ENCODE measurements at regions not wholly inside any gene's neighbourhood (a gene's known extent, or its start where the extent isn't known, plus 50 kb on each side); places are given as distances from the start of the nearest gene placed in this dataset.
"Not testable (repeated sequence)": the region's sequence is repeated elsewhere in the genome, so short reads cannot be mapped to it uniquely, and the experiment has no call there.

- CTCF ChIA-PET = interaction anchor here (1.0 kb wide), 1 partner anchor 267 kb away, joined by 4 read pairs; no protein-coding TSS in a partner anchor
Measured at GRCh38 chr6:71190809-71191208, 97.8 kb upstream of the OGFRL1 start.

DNA sequence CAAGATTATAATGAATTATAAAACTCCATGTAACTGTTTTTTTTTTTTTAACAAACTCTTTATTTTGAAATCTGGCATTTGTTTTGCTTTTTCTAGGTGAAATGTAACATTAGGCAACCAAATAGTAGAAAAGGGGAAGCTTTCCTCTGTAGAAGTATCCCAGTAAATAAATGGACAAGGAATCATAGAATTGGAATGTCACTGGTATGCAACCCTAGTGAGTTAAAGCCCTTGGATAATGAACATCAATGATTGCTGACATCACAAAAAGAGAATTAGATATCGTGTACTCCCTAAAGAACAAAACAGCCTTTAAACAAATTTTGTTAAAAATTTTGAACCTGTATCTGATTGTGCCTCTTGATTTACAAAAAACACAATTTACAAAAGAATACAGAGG lies 93.9 kb upstream of the OGFRL1 start:
- ChIA-PET POLR2A (no interaction called here), CTCF (no interaction called here)

More at GRCh38 chr6:71190809-71191208, 97.8 kb upstream of the OGFRL1 start:
- POLR2A ChIA-PET = no interaction called here

GRCh38 chr6:71197267-71197666 lies 91.3 kb upstream of the OGFRL1 start:
- CTCF ChIA-PET = no interaction called here

GRCh38 chr6:71197780-71198179 lies 90.8 kb upstream of the OGFRL1 start:
- CTCF ChIA-PET = no interaction called here
- POLR2A ChIA-PET = no interaction called here

More at GRCh38 chr6:71197267-71197666, 91.3 kb upstream of the OGFRL1 start:
- POLR2A ChIA-PET = no interaction called here

GRCh38 chr6:71198908-71199307 lies 89.7 kb upstream of the OGFRL1 start:
- CTCF ChIA-PET = no interaction called here
- POLR2A ChIA-PET = no interaction called here

DNA sequence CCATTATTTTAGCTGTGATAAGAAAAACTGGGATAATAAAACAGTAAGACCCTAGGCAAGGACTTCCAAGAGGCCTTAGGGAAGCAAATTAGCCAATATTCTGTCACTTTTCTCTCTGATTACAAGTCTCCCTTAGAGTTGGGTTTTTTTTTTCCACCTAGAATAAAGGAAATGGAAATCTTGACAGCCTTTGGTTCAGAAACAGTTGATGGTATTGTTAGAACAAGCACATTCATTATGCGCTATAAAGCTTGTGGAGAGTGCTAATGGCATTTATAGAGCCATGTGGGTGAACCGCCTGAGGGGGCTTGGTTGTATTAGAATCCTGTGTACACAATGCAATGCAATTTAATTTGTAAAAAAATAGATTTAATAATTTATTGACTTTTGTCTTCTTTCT lies 88.9 kb upstream of the OGFRL1 start:
- ChIA-PET POLR2A (no interaction called here), CTCF (no interaction called here)

DNA sequence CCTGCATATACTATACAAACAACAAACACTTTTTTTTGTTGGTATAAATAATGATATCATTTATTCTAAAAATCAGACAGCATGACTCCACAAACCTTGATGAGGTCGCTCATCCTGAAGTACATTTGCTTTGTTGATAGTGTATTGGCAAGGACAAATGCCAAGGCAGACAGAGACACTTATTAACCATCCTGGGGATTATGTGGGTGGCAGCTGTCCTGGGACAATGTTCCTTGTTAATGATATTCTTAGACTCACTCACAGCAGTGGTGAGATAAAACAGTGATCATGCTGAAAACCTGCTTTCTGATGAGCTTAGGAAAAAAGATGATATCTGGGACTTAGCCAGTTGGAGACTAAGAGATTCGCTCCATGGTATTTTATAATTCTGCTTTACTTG lies 85.4 kb upstream of the OGFRL1 start:
- ChIA-PET CTCF (no interaction called here), POLR2A (no interaction called here)

DNA sequence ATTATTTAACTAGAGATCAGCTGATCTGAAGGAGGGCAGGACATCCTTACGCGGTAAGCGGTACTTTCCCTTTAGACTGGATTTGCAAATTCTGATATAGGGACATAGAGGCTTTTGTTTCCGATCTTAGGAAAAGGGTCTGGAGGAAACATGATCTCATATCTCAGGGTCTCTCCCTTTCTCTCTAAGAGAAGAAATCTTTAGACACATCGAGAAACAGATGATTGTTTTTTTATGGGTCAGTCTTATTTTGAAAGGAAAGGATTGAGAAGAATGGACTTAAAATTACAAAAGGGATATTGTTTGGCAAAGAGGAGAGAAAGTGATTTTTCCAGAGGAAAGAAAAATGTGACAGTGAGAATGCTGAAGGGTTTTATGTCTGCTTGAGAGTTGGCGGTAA lies 83.9 kb upstream of the OGFRL1 start:
- CTCF ChIA-PET = no interaction called here
- POLR2A ChIA-PET = no interaction called here

- CTCF ChIA-PET = no interaction called here
Measured at GRCh38 chr6:71205336-71205956, 83.2 kb upstream of the OGFRL1 start.

DNA sequence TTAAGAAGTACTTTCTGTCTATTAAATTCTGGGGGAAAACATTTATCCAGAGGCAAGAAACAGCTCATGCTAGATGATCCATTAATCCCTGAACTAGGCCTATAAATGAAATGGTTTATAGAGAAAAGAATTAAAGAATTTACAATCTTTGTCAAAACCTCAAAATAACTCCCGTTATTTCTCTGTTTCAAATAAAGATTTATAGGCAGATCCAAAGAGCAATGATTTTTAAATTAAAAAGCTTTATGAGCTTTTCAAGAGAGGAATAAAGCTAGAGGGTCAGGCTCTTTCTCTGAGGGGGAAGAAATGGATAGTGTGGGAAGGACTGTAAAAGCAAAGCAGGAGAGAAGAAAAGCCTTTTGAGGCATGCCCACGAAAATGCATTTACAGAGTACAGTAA lies 82.5 kb upstream of the OGFRL1 start:
- POLR2A ChIA-PET = no interaction called here
- CTCF ChIA-PET = no interaction called here

More at GRCh38 chr6:71205336-71205956, 83.2 kb upstream of the OGFRL1 start:
- POLR2A ChIA-PET = no interaction called here

- ChIA-PET CTCF (no interaction called here), POLR2A (no interaction called here)
Measured at GRCh38 chr6:71209206-71209605, 79.4 kb upstream of the OGFRL1 start.

DNA sequence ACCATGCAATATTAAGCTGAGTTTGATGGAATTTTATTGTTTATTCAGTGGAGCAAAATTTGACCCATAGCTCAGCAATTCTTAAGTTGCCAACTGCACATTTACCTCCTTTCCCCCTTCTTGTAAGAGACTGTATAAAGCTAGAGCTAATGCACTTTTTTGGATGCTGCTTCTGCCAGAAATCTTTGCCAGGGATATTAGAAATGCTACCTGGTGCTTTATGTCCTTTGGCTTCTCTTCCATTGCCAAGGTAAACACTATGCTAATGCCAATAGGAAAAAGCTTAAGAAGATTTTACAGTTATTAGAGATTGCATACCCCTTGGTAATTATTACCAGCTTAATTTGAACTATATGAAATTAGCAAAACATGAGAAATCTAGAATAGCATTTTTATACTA lies 79.0 kb upstream of the OGFRL1 start:
- CTCF ChIA-PET = no interaction called here
- POLR2A ChIA-PET = no interaction called here

- POLR2A ChIA-PET = no interaction called here
- CTCF ChIA-PET = no interaction called here
Measured at GRCh38 chr6:71211799-71212198, 76.8 kb upstream of the OGFRL1 start.

GRCh38 chr6:71220466-71220865 lies 68.1 kb upstream of the OGFRL1 start:
- ChIA-PET CTCF (interaction anchor here (0.6 kb wide), 1 partner anchor 30 kb away, joined by 3 read pairs; no protein-coding TSS in a partner anchor), POLR2A (no interaction called here)

- ChIA-PET POLR2A (interaction anchor here (0.6 kb wide), 1 partner anchor 131 kb away, joined by 3 read pairs; no protein-coding TSS in a partner anchor), CTCF (no interaction called here)
Measured at GRCh38 chr6:71222671-71223070, 65.9 kb upstream of the OGFRL1 start.

DNA sequence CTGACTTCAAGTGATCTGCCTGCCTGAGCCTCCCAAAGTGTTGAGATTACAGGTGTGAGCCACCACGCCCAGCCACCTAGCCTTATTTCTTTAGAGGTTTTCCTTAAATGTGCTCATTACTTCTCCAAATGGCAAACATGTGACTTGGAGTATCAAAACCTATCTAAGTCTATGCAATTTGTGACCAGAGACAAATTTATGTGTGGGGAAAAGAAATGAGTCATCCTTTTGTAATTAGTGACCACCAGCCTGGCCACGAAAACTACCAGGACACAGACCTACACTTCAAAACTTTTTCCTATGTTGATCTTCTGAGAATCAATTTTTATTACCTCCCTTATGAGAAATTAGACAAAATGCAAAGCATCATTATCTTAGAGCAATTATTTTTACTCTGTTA lies 64.6 kb upstream of the OGFRL1 start:
- ChIA-PET CTCF (no interaction called here), POLR2A (no interaction called here)

- CTCF ChIA-PET = no interaction called here
- POLR2A ChIA-PET = no interaction called here
Measured at GRCh38 chr6:71226151-71226550, 62.5 kb upstream of the OGFRL1 start.

DNA sequence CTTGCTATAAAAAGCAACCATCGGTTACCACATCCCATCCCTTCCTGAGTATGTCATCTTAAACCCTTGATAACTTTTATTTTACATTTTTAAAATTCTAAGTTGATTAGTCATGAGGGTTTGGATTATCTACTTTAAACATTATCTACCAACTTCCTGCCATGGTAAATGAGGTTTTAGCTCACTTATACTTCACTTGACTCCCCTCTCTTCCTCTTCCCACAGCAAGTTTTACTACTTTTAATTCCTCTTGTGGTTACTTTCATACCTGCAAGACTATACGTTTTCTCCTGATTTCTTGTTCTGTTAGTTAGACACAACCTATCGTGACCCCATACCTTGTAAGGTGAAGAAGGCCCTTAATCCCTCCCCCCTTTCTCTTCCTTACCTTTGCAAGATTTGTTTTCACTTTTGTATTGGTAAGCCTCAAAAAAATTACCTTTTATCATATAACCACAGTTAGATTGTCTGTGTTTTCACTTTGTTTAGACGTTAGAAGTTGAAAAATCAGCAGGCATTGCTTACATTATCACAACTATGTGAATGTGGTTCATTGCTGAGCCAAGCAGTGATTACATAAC lies 60.1 kb upstream of the OGFRL1 start:
- CTCF ChIA-PET = no interaction called here
- POLR2A ChIA-PET = no interaction called here

- ChIA-PET POLR2A (no interaction called here), CTCF (no interaction called here)
Measured at GRCh38 chr6:71229477-71229876, 59.1 kb upstream of the OGFRL1 start.

DNA sequence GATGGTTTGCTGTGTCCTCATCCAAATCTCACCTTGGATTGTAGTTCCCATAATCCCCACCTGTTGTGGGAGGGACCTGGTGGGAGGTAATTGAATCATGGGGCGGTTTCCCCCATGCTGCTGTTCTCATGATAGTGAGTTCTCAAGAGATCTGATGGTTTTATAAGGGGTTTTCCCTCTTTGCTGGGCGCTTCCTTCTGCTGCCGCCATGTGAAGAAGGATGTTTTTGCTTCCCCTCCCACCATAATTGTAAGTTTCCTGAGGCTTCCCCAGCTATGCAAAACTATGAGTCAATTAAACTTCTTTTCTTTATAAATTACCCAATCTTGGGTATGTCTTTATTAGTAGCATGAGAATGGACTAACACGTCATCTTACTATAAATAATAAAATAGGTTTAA lies 55.7 kb upstream of the OGFRL1 start:
- CTCF ChIA-PET, POLR2A ChIA-PET: not testable (repeated sequence)

GRCh38 chr6:71236926-71237434 lies 51.6 kb upstream of the OGFRL1 start:
- POLR2A ChIA-PET = no interaction called here
- CTCF ChIA-PET = no interaction called here

GRCh38 chr6:71238351-71238750 lies 50.3 kb upstream of the OGFRL1 start:
- ChIA-PET CTCF (no interaction called here), POLR2A (no interaction called here)

Measured in activated CD8-positive, alpha-beta memory T cell treated with anti-CD3 and anti-CD28 coated beads for 36 hours (primary cell).